Cerebellar cortex (tissue), 1 donor: ENCODE measurements at regions not wholly inside any gene's neighbourhood (a gene's known extent, or its start where the extent isn't known, plus 50 kb on each side); places are given as distances from the start of the nearest gene placed in this dataset.

Source experiments
- DNase-seq: peaks from one replicate; pipeline ENCODE4 v3.0.0-alpha.2; 2015; ENCODE audit warnings: low spot score

- DNase-seq: no peak
Measured at GRCh38 chr9:78599926-78600325, 303.0 kb downstream of the PSAT1 start.

GRCh38 chr9:78601957-78602565, 305.1 kb downstream of the PSAT1 start:
- peak; percentile 52 for DNase-seq

- no peak for DNase-seq
Measured at GRCh38 chr9:78605041-78606000, 308.4 kb downstream of the PSAT1 start.

GRCh38 chr9:78606001-78606379, 309.1 kb downstream of the PSAT1 start:
- no peak for DNase-seq

- DNase-seq: no peak
Measured at GRCh38 chr9:78607853-78608252, 310.9 kb downstream of the PSAT1 start.

- no peak for DNase-seq
Measured at GRCh38 chr9:78609450-78609849, 312.5 kb downstream of the PSAT1 start.

GRCh38 chr9:78612091-78612490, 315.2 kb downstream of the PSAT1 start:
- no peak for DNase-seq

GRCh38 chr9:78613006-78613405, 316.1 kb downstream of the PSAT1 start:
- no peak for DNase-seq

- DNase-seq: no peak
Measured at GRCh38 chr9:78614892-78615291, 318.0 kb downstream of the PSAT1 start.

GRCh38 chr9:78615372-78615771, 318.4 kb downstream of the PSAT1 start:
- no peak for DNase-seq

- DNase-seq: no peak
Measured at GRCh38 chr9:78618735-78619134, 321.8 kb downstream of the PSAT1 start.

- no peak for DNase-seq
Measured at GRCh38 chr9:78620303-78620702, 323.4 kb downstream of the PSAT1 start.

GRCh38 chr9:78620764-78621163, 323.8 kb downstream of the PSAT1 start:
- DNase-seq: no peak

GRCh38 chr9:78622126-78622525, 325.2 kb downstream of the PSAT1 start:
- no peak for DNase-seq

- no peak for DNase-seq
Measured at GRCh38 chr9:78626971-78627370, 330.0 kb downstream of the PSAT1 start.

- no peak for DNase-seq
Measured at GRCh38 chr9:78630966-78631365, 334.0 kb downstream of the PSAT1 start.

- DNase-seq: no peak
Measured at GRCh38 chr9:78640728-78641127, 343.8 kb downstream of the PSAT1 start.

GRCh38 chr9:78644359-78644758, 347.4 kb downstream of the PSAT1 start:
- DNase-seq: no peak

- DNase-seq: no peak
Measured at GRCh38 chr9:78654324-78654723, 357.4 kb downstream of the PSAT1 start.

GRCh38 chr9:78663369-78663768, 366.4 kb downstream of the PSAT1 start:
- no peak for DNase-seq

- DNase-seq: no peak
Measured at GRCh38 chr9:78664370-78664769, 367.4 kb downstream of the PSAT1 start.

GRCh38 chr9:78666818-78667414, 370.0 kb downstream of the PSAT1 start:
- no peak for DNase-seq
